Heart left ventricle (tissue), 16 donors: ENCODE measurements at regions not wholly inside any gene's neighbourhood (a gene's known extent, or its start where the extent isn't known, plus 50 kb on each side); places are given as distances from the start of the nearest gene placed in this dataset.
"Not testable (repeated sequence)": the region's sequence is repeated elsewhere in the genome, so short reads cannot be mapped to it uniquely, and the experiment has no call there.

Experiments
- ATAC-seq, 4 donors: fragments of 200-7000 bp; cut with Tn5 transposase; one replicate each; pipeline ENCODE4 v1.9.1; 2020 to 2022; ENCODE audit warnings: moderate library complexity in 4 of 4, mild to moderate bottlenecking in 3 of 4, moderate number of reproducible peaks in 1 of 4
- DNase-seq, 5 donors: peaks; one replicate each; pipeline ENCODE4 v3.0.0-alpha.2; 2020
- H3K27ac ChIP-seq, 12 donors: fragments of 200-600 bp; sonication (generic) in 4 of 12; one replicate each; pipeline versions ENCODE4 v1.5.0 to v1.8.0; 2016 to 2022; ENCODE audit warnings: mild to moderate bottlenecking in 2 of 12
- H3K27me3 ChIP-seq, 9 donors: fragments of 200-600 bp; sonication (generic) in 2 of 9; one replicate each; pipeline versions ENCODE4 v1.5.1 to v1.8.0; 2016 to 2022; ENCODE audit warnings: mild to moderate bottlenecking in 3 of 9
- H3K36me3 ChIP-seq, 9 donors: fragments of 200-600 bp; sonication (generic) in 2 of 9; one replicate each; pipeline versions ENCODE4 v1.5.0 to v1.8.0; 2018 to 2022; ENCODE audit warnings: mild to moderate bottlenecking in 2 of 9
- H3K4me1 ChIP-seq, 12 donors: fragments of 200-600 bp; sonication (generic) in 4 of 12; one replicate each; pipeline versions ENCODE4 v1.5.0 to v1.8.0; 2016 to 2022; ENCODE audit warnings: mild to moderate bottlenecking in 3 of 12
- H3K4me3 ChIP-seq, 12 donors: fragments of 200-600 bp; sonication (generic) in 4 of 12; one replicate each; pipeline versions ENCODE4 v1.5.0 to v1.8.0; 2017 to 2022; ENCODE audit warnings: mild to moderate bottlenecking in 9 of 12, moderate library complexity in 4 of 12
- H3K9me3 ChIP-seq, 12 donors: fragments of 200-600 bp; sonication (generic) in 4 of 12; one replicate each; pipeline versions ENCODE4 v1.5.0 to v1.8.0; 2016 to 2022; ENCODE audit warnings: mild to moderate bottlenecking in 1 of 12
- CTCF ChIP-seq, 12 donors: fragments of 200-600 bp; sonication (generic) in 4 of 12; IDR thresholded peaks; one replicate each; pipeline versions ENCODE4 v1.5.0 to v1.8.0; 2018 to 2022; ENCODE audit warnings: antibody characterized with exemption in 12 of 12, mild to moderate bottlenecking in 5 of 12
- POLR2A ChIP-seq, 2 donors: fragments of 450-650 bp; IDR thresholded peaks; one replicate each; pipeline ENCODE4 v1.6.1; 2017; ENCODE audit warnings: antibody characterized with exemption in 2 of 2, mild to moderate bottlenecking in 2 of 2, moderate library complexity in 2 of 2
- WGBS, 4 donors: extraction: QIAGEN DNeasy Blood & Tissue Kit in 2 of 4; methylation state at CpG; one replicate each; pipeline versions ENCODE4 v1.1.5 to v1.1.7; 2013 to 2018; 5-methylcytosine and 5-hydroxymethylcytosine counted together
- intact Hi-C, 10 donors: fragments of 100-400 bp; cut with DNase I; formaldehyde crosslinking; loops; one replicate each; pipeline versions ENCODE4 v1.11.1 to v1.14.2; 2022
- donor health status: ischemic (EF 13 %, LVEDD 7.1; RV severe dilation, severe dysfunction).
- donor health status: healthy with polysubstance abuse.
- donor health status: DM: no; HTN: yes; CAD: no.
- donor health status: DM: no; HTN: no; CAD: no.
- donor health status: ischemic (EF 25% LVEDD 6.9; RV normal size, moderate dysfunction).
- donor health status: ischemic (EF 25% LVEDD 5.7; RV mildly dilated, moderate dysfunction).
- donor health status: healthy.
- donor health status: DM: yes; HTN: yes; CAD: no.
- donor health status: ischemic (EF 35%, LVEDD 5.7; RV mildly dilated, moderate dysfunction).
- donor health status: nonischemic (EF 11% LVEDD 7.7; RV severe dilation, severe dysfunction).
- donor health status: DM: yes; HTN: yes; CAD: no.
- donor health status: PGD.
- donor health status: ischemic (EF 29% LVEDD 5.4; RV normal size, mild dysfunction).
- donor health status: nonischemic (EF 23%, LVEDD 6.1; RV moderate dilation, normal function).

DNA sequence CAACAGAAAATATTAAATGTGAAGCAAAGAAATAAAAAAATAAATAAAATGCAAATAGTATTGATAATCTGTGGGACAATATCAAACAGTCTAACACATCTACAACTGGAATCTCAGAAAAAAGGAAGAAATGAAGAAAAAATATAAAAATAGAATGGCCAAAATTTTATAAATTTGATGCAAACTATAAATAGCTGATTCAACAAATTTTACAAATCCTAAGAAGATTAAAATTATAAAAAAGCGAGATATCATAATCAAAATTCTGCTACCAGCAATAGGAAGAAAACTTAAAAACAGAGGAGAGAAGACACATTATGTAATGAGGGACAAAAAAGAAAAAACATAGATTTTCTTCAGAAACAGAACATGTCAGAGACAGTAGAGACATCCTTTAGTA is 129.2 kb upstream of the IRX1 start:
- ATAC-seq (no peak), DNase-seq (no peak)
- H3K27ac ChIP-seq, result no peak overlapping the region
- H3K4me1 ChIP-seq, result no peaks in the 10 kb centered on the region
- intact Hi-C loops, result no loop called here
- peaks cover 0 to 20% (median 6%) of the 10 kb centered on the region in 12 donors for H3K9me3 ChIP-seq
- H3K4me3 ChIP-seq, result no peak overlapping the region
- TF ChIP-seq POLR2A (IDR thresholded peaks at IDR 0.05) (no peak), CTCF (IDR thresholded peaks at IDR 0.05) (no peak)
- H3K27me3 ChIP-seq, result no peaks in the 10 kb centered on the region
- WGBS, 4 donors, result 81 to 84% (median 82%) methylated on average over 1 of the region's 1 CpG
- H3K36me3 ChIP-seq, result no peaks in the 10 kb centered on the region

DNA sequence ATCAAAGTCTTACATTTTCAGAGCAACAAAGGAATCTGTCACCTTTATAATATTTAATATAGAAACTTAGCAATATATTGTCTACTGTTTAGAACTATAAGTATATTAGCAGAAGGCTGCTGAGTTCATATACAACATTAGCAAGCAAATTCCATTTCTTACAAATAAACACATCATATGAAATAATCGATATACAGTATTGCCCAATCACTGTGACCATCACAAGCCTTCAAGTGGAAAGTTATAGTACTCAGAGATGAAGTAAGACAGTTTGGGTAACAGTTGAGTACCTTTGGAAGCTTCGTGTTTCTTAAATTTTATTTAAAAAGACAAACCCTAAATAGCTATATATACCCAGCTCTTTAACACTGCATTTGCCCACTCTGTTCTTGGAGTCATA is 135.2 kb upstream of the IRX1 start:
- intact Hi-C loops, result no loop called here
- no peak for ATAC-seq
- Histone ChIP-seq H3K4me3 (no peak overlapping the region), H3K9me3 (no peaks in the 10 kb centered on the region), H3K36me3 (no peaks in the 10 kb centered on the region), H3K4me1 (no peaks in the 10 kb centered on the region), H3K27me3 (no peaks in the 10 kb centered on the region), H3K27ac (no peak overlapping the region)
- 74 to 79% (median 78%) methylated on average over 2 of the region's 2 CpGs for WGBS, 4 donors
- TF ChIP-seq CTCF (IDR thresholded peaks at IDR 0.05) (no peak), POLR2A (IDR thresholded peaks at IDR 0.05) (no peak)
- DNase-seq, result no peak

GRCh38 chr5:3456121-3456681 is 139.4 kb upstream of the IRX1 start:
- WGBS, 4 donors, result 73 to 79% (median 75%) methylated on average over 13 to 14 of the region's 14 CpGs
- no peak overlapping the region for H3K27ac ChIP-seq
- H3K27me3 ChIP-seq, result no peaks in the 10 kb centered on the region
- TF ChIP-seq POLR2A (IDR thresholded peaks at IDR 0.05) (no peak), CTCF (IDR thresholded peaks at IDR 0.05) (no peak)
- H3K4me3 ChIP-seq, result no peak overlapping the region
- no peaks in the 10 kb centered on the region for H3K4me1 ChIP-seq
- peak in 1 of 5 donors; percentile 40 for DNase-seq
- no peaks in the 10 kb centered on the region for H3K36me3 ChIP-seq
- intact Hi-C loops, result no loop called here
- no peaks in the 10 kb centered on the region for H3K9me3 ChIP-seq
- no peak for ATAC-seq

DNA sequence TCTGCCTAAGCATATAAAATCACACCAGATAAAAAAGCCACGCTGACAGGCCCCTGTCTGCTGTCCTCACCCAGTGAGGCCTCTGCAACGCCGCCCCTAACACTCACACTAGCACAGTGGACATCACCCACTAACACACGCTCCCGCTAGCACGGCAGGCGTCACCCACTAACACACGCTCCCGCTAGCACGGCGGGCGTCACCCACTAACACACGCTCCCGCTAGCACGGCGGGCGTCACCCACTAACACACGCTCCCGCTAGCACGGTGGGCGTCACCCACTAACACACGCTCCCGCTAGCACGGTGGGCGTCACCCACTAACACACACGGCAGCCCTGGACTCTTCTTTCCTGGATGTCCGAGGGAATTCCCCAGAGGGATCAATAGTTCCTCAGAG is 141.6 kb upstream of the IRX1 start:
- WGBS, 4 donors, result 92 to 94% (median 93%) methylated on average over 27 of the region's 27 CpGs
- DNase-seq, H3K9me3 ChIP-seq, H3K4me1 ChIP-seq, H3K36me3 ChIP-seq, H3K27ac ChIP-seq, intact Hi-C loops, H3K4me3 ChIP-seq, ATAC-seq, H3K27me3 ChIP-seq: not testable (repeated sequence)

DNA sequence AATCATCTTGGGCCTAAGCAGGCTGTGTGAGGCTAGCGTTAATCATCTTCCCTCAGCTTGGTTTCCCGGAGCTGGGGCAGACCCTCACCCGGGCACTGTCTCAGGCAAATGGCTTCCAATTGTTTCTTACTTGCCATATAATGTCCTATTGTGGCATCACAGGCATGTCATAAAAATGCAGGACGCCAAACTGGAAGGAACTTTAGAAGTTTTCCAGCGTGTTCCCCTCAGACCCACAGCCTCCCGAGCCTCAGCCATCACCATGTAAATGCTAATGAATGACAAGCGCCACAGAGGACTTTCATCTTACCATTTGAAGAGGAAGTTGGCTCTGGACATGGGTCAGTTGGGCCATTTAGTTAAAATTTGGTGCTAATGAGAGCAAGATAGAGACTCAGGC is 143.0 kb upstream of the IRX1 start:
- Histone ChIP-seq H3K4me3 (no peak overlapping the region), H3K36me3 (no peaks in the 10 kb centered on the region), H3K9me3 (no peaks in the 10 kb centered on the region), H3K27me3 (no peaks in the 10 kb centered on the region), H3K27ac (no peak overlapping the region), H3K4me1 (no peaks in the 10 kb centered on the region)
- DNase-seq (no peak), ATAC-seq (no peak)
- TF ChIP-seq POLR2A (IDR thresholded peaks at IDR 0.05), result no peak
- WGBS, 4 donors, result 82 to 91% (median 88%) methylated on average over 7 of the region's 7 CpGs
- intact Hi-C loops, result no loop called here
